Renal pelvis (tissue), 1 donor: ENCODE measurements at regions not wholly inside any gene's neighbourhood (a gene's known extent, or its start where the extent isn't known, plus 50 kb on each side); places are given as distances from the start of the nearest gene placed in this dataset.
"Not testable (repeated sequence)": the region's sequence is repeated elsewhere in the genome, so short reads cannot be mapped to it uniquely, and the experiment has no call there.

Experiments used
- DNase-seq: peaks from one replicate; pipeline ENCODE4 v3.0.0-alpha.2; 2013

DNA sequence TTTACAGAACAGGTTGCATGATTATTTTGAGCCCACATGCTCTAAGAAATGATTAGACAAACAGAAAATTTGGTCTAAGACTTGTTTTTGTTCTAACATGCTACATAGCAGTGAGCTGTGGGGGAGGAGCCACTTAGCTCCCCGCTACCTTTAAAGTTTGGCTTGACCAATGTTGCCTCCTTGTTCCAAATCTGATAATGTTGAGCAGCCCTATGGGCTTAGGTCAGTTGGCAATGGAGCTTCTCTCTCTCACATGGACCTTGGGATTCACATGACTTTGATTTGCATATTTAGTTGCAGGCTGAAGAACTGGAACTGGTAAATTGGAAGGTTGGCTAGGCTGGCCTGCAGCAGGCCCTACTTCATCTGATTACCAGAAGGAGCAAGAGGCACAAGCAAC, 116.4 kb downstream of the EBLN2 start:
- DNase-seq = no peak

DNA sequence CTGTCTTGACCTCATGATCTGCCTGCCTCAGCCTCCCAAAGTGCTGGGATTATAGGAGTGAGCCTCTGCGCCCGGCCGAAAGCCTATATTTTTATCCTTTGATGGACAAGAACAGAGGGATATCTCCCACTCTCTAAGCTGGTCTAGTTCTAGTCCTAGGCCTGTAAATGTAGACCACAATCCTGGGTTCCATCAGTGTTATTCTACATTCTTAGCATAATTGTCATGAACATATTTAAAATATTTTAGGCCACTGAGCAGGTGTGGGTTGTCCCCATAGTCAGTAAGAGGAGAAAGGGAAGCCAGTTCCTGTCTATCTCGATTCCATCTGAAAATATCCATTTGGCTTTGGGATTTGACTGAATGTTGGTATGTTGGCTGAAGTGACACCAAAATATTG, 118.1 kb downstream of the EBLN2 start:
- DNase-seq = no peak

DNA sequence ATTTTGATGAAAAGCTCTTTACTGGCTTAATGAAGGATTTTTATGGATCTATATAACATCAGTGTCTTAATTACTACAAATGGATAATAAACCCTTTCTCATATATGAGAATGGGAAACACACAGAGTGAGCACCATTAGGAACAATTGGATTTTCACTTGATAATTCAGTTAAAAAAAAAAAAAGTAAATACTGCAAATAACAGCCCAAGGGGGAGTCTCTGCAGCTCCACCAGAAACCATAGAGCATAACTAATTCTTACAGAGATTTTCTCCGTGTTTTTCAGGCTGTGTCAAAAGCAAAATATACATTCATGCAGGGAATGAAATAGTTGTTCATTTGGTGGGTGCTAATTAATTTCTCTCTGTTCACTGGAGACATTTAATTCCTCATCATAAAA, 125.3 kb downstream of the EBLN2 start:
- DNase-seq = no peak

DNA sequence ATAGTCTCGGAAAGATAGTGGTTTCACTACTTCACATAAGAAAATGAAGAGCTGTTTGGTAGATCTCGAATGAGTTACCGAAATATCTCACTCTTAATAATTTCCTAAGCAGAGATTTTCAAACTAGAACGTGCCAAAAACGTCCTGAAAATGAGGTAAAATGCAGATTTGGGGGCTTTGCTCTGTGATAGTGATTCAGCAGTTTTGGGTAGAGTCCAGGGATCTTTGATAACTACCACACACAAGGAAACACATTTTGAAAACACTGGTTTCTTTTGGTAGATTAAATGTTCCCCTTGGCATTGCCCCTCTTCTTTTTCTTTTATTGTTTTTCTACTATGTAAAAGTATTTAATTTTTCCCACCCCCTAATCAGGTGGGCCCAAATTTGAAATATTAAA, 125.9 kb downstream of the EBLN2 start:
- DNase-seq = no peak

DNA sequence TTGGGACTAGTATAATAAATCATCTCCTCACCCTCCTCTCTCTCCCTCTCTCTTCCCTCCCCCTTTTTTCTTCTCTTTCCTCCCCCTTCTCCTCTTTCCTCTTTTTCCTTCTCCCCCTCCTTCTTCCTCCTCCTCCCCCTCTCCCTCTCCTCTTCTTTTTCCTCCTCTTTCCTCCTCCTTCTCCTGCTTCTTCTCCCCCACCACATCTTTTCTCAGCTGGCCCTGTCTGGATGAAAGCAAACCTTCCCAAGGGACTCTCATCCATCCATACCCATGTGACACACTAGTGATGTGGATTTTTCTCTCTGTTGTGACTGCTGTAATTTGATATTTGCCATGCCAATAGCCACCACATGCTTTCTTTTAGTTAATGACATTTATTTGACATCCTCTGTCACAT, 127.2 kb downstream of the EBLN2 start:
- peak; percentile 20 for DNase-seq

DNA sequence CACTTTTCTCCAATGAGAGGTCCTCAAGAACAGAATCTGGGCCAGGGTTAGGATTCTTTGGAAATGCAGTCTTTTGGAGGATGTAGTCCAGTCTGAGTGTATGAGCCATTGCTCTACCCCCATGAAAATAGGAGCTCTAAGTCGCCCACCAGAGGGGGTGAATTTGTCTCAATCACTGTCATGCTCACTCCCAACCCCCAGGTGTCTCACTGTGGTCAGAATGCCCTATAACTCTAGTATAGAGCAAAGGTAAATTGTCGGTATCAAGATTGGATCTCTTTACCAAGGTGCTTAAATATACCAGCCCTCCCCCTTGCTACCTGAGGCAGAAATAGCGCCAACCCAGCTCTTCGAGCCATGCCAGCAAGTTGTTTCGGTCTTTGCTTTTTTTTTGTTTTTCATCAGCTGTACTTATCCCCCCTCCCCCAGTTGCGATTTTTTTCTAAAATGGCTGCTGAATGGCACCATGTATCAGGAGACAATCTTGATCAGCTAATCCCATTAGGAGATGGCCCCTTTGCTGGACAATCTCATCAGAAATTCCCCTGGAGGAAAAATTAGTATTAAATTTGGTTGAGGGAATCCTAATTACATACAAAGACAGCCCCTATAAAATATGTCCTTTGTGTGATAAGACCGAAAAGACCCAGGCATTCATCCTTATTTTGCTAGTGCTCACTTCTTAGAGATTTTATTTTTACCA, 130.7 kb downstream of the EBLN2 start:
- DNase-seq = no peak

DNA sequence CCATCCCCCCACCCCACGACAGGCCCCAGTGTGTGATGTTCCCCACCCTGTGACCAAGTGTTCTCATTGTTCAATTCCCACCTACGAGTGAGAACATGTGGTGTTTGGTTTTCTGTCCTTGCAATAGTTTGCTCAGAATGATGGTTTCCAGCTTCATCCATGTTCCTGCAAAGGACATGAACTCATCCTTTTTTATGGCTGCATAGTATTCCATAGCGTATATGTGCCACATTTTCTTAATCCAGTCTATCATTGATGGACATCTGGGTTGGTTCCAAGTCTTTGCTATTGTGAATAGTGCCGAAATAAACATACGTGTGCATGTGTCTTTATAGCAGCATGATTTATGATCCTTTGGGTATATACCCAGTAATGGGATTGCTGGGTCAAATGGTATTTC, 132.5 kb downstream of the EBLN2 start:
- not testable (repeated sequence) for DNase-seq

DNA sequence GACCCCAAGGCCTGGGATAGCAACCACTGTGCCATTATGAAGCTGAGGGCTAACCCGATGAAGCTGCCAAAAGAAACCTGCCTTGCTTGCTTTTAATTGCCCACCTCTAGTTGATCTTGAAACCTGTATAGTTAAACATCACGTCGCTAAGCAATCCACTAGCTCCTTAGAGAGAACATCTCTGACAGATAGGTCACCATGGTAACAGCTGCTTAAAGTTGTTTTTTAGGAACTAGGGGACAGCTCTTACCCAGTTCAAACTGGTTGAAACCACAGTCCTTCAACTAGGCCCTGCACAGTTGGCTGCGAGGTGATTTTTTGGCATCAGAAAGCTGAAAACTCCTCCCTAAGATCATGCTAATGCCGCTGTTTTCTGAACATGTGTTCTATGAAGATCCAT, 135.7 kb downstream of the EBLN2 start:
- DNase-seq = no peak

DNA sequence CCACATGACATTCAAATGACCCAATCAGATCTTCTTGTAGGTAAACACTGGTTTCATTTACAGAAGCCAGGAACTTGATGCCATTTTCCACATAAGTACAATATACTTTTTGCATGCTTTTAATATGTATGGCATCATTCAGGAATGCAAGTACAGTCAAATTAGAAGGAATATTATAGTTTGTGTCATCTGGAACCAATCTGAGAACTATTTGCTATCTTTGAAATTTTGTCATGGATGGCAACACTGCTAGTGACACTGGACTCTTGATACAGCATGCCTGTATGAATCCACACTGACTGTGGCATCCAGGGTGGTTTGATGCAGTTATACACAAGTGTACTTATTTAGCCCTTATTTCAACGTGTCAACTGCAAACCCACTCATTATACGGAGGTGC, 141.6 kb downstream of the EBLN2 start:
- no peak for DNase-seq

DNA sequence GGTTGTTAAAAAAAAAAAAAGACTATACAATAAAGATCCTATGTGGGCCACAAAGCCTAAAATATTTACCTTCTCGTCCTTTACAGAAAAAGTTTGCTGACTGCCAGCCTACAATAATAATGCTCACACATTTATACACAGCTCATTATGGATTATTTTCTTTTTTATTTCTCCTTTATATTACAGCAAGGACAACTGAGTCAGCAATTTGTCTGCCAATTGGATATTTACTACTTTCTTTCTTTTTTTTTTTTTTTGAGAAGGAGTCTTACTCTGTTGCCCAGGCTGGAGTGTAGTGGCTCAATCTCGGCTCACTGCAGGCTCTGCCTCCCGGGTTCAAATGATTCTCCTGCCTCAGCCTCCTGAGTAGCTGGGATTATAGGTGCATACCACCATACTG, 142.2 kb downstream of the EBLN2 start:
- no peak for DNase-seq

DNA sequence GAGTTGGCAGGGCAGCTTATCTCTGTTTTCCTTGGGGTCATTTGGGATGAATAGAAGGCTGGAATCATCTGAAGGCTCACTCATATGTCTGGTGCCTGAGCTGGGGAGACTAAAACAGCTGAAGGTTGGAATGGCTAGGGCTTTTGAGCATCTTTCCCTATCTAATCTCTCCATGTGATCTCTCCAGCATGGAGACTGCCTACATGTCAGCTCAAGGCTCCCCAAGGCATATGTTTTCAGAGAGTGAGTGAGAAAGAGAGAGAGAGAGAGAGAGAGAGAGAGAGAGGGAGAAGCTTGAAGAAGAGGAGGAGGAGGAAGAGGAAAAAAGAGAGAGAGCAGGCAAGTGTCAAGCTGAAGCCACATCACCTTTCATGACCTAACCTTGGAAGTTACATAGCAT, 143.4 kb downstream of the EBLN2 start:
- no peak for DNase-seq

DNA sequence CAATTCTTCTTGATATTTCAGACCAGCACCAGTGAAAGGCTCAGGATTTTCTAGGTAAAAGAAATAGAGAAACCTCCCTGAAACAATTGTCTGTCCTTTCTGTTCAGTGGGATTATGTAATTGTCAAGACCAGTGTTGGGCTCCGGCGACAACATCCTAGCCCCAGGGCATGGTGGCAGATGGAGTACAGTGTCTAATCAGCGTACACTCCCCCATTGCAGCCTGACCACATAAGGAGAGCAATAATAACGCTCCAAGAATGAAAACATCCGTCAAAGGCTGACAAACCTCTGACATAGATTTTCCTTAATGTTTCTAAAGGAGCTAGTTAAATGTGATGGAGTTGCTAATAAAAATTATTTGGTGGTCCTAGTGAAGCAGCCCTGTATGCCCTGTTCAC, 144.6 kb downstream of the EBLN2 start:
- DNase-seq = no peak

DNA sequence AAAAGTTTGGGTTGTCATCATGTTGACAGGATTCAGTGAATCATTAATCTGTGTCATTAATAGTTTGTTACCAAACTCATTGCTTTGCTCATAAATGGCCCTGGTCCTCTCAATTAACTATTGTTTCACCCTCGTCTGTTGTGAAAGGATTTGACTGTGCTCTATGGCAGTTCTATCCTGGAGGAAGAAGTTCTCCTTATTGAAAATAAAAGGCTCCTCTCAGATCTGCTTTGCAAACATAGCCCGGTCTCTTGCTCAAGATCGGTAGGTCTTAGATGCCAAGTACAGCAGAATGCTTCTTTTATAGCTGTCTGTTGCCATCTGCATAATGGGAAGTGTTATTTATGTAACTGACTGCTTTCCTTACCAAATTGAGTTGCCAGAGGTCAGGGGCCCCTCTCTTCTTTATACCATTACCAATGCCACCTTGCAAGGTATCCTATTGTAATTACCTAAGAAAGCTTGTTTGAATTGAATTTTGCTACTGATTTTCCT, 146.5 kb downstream of the EBLN2 start:
- no peak for DNase-seq

DNA sequence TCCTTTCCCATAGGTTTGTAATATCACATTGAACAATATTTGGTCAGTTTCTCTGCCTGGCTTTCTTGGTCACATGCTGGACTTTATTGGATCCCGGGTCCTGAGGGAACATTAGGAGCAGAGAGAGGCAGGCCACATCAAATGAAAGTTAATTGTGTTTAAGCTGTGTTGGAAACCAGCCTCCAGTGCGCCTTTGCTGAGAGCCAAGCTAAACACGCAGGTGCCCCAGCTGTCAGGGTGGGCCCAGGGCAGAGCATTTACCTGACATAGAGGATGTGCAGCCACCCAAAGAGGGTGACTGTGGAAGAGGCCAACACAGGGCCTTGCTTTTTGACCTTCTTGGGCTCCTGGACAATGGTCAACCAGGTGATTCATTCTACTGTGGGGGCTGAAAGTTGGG, 149.3 kb downstream of the EBLN2 start:
- DNase-seq = no peak

DNA sequence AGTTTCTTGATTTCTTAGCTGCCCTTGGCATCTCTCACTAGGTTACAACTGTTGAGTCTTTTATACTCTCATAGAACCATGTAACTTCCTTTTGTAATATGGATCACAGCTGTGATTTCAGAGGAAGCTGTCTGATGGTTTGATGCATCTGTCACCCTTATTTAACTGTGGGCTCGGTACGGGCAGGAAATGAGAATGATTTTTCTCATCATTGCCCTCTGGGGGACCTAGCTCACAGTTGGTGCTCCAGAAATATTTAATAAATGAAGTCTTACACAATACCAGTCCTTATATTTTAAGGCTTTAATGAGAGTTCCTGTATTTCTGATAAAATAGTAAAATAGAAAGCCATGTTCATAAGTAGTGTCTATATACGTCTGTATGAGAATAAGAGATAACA, 151.2 kb downstream of the EBLN2 start:
- DNase-seq = no peak

DNA sequence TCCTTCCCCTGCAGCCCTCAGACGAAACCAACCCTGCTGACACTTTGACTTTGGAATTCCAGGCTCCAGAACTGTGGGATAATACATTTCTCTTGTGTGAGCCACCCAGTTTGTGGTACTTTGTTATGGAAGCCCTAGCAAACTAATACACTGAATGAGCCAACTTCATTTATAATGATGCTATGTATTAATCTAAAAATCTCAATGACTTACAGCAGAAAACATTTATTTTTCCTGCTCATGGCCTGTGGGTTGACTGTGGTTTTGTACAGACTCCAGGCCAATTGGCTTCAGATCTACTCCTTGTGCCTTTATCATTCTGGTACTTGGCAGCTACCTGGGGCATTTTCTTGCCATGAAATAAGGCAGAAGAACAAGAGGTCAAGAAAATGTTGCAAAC, 152.4 kb downstream of the EBLN2 start:
- no peak for DNase-seq

DNA sequence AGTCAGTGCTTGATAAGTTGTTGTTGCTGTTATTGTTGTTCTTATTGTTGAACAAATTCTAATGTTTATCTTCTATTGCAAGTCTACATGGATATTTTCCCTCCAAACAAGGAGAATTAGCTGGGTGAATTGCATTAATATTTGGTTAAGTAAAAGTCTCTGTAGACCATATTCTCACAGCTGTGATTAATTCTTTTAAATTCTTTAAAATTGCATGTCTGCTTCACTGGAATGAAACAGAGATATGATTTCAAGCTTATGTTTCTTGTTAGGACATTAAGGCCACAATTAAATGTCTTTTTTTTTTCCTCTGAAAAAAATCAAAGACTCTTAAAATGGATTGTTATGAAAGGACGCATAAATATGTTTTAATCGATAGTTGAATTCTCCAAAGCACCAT, 153.4 kb downstream of the EBLN2 start:
- DNase-seq = no peak

DNA sequence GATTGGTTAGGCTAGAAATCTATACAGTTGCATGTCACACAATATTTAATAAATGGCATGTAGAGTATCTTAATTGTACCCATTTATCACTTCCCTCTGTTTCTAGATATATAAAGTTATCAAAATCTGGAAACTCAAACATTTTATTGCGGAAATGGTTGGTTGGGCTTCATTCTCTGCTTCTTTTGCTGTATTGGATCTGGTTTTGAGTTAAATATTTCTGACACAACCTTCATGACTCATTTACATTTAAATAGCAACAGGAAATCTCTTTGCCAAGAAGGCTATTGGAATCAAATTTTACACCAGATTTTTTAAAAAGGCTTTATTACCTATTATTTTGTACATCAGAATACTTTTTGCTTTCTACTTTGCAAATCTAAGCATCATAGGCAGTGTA, 153.8 kb downstream of the EBLN2 start:
- no peak for DNase-seq

DNA sequence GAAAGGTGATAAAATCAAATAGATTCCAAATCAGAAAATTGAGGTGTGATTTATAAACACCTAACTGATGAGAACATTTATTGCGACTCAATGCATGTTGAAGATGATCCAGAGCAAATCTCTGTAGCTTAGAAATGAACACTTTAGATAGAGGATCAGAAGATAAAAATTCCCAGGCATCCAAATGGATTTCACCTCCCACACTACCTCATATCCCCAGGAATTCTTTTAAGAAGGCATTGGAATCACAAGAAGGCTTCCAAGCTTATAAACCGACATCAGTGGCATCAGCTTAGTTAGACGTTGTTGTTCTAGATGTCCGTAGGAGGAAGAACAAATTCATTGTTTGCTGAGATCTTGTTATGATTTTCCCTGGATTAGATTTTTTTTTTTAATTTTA, 154.4 kb downstream of the EBLN2 start:
- no peak for DNase-seq

DNA sequence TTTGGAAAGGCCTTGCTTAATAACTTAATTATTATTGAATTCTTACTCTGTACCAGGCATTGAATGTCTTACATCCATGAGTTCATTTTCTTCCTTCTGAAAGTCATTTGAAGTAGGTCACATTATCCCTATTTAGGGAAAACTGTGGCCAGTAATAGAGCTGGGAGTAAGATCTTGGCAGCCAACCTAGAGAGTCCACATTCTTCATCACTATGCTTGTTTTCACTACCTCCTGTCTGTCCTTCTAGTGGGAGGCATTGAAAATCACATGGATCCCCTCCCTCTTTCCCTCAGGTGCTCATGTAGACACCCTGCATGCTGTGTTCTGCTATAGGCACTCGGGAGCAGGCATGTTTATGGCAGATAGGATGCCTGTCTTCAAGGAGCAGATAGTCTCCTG, 154.9 kb downstream of the EBLN2 start:
- no peak for DNase-seq

DNA sequence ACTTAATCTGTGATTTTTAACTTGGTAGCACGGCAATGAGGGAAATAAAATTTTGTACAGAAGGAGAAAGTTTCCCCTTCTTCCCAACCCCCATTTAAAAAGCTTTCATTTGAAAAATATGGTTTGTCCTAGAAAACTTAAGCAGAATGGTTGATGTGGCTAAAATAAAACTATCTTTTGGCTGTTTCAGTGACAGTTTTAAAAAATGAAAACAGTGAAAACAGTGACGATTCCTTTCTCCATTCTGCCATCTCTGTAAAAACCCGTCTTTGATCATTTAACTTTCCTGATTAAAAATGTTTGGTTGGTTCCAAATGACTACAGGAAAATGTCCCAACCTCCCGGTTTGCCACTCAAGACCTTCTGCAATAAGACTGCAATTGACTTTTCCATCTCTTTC, 160.7 kb downstream of the EBLN2 start:
- DNase-seq = no peak

DNA sequence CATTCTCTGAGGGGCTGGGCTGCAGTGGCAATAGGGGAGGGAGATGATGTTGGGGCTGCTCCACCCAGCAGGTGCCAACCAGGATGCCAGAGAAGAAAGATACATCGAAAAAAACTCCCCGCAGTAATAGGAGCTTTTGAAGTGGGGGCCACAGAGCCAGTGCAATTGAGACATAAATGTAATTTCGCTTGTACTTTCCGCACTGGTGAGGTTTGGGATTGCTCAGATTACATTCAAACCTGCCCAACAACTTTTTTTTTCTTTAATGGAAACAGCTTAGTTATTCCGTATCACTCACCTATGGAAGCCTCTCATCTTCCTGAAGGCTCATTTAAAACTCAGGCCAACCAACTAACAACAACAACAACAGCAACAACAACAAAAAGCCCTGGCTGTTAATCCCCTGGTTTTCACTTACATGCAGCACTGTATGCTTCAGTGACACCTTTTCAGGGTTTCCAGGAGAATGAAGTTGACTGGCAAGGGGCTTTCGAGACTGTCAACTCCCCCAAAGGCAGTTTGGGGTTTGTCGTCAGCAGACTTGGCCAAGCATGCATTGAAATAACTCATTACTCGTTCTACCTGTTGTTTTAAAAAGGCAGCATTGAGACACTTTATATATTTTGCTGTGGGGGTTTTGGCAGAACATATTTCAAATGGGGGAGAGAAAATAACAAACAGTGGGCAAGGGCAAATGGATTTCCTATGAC, 163.8 kb downstream of the EBLN2 start:
- peak; percentile 63 for DNase-seq

DNA sequence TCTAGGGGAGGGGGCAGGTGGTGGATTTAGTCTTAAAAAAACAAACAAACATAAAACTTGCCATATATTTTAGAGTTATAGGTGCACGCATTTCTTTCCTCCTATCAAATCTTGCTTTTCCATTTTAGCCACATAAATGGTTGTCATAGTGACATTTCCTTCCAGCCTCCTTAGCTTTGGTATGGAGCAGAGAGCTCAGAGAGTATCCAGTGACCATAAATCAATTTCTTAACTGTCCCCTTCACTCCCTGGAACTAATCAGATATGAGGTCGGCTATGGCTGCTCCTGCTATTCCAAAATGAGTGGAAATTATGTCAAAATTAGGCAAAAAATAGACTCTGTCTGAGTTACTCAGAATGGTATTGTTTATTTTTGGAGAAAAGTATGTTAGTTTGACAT, 164.5 kb downstream of the EBLN2 start:
- DNase-seq = peak; percentile 54

DNA sequence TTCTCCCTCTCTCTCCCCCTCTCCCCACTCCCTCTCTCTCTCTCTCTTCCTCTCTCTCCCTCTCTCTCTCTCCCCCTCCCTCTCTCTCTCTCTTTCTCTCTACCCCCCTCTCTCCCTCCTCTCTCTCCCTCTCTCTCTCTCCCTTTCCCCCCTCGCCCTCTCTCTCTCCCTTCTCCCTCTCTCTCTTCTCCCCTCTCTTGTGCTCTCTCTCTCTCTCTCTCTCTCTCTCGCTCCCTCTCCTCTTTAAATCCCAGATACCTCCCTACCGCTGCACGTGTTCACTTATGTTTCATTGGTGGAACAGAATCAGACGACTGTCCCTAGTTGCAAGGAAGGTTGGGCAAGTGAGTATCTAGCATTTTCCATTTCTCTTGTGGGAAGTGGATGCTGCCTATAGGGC, 166.5 kb downstream of the EBLN2 start:
- no peak for DNase-seq
